ENCODE measurements at regions not wholly inside any gene's neighbourhood (a gene's known extent, or its start where the extent isn't known, plus 50 kb on each side); places are given as distances from the start of the nearest gene placed in this dataset.

GRCh38 chr11:80104191-80104590 lies 663.4 kb upstream of the TENM4 start:
- TF ChIP-seq, protein P1, sequence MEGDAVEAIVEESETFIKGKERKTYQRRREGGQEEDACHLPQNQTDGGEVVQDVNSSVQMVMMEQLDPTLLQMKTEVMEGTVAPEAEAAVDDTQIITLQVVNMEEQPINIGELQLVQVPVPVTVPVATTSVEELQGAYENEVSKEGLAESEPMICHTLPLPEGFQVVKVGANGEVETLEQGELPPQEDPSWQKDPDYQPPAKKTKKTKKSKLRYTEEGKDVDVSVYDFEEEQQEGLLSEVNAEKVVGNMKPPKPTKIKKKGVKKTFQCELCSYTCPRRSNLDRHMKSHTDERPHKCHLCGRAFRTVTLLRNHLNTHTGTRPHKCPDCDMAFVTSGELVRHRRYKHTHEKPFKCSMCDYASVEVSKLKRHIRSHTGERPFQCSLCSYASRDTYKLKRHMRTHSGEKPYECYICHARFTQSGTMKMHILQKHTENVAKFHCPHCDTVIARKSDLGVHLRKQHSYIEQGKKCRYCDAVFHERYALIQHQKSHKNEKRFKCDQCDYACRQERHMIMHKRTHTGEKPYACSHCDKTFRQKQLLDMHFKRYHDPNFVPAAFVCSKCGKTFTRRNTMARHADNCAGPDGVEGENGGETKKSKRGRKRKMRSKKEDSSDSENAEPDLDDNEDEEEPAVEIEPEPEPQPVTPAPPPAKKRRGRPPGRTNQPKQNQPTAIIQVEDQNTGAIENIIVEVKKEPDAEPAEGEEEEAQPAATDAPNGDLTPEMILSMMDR (IDR thresholded peaks at IDR 0.05 in 4 of 5, conservative IDR thresholded peaks at IDR 0.05 in 1 of 5) = no peak
- TF ChIP-seq POLR2A (IDR thresholded peaks at IDR 0.05) = no peak

Measured in gastrocnemius medialis (tissue), 4 donors.